ENCODE measurements at regions not wholly inside any gene's neighbourhood (a gene's known extent, or its start where the extent isn't known, plus 50 kb on each side); places are given as distances from the start of the nearest gene placed in this dataset.

GRCh38 chr3:18900994-18901393 is 247.3 kb upstream of the KCNH8 start (continued):
- TF ChIP-seq ZSCAN18 (tag by site-specific recombination; IDR thresholded peaks at IDR 0.05) (no peak), ZNF580 (tag by site-specific recombination; IDR thresholded peaks at IDR 0.05) (no peak), ZNF785 (tag by site-specific recombination; IDR thresholded peaks at IDR 0.05) (no peak), ZBTB1 (tag by site-specific recombination; IDR thresholded peaks at IDR 0.05) (no peak), ZXDB (tag by site-specific recombination; IDR thresholded peaks at IDR 0.05) (no peak), ZNF354C (tag by site-specific recombination; IDR thresholded peaks at IDR 0.05; ENCODE audit: borderline replicate concordance, low read depth) (no peak), ZNF155 (tag by site-specific recombination; IDR thresholded peaks at IDR 0.05) (no peak), ZSCAN30 (tag by site-specific recombination; IDR thresholded peaks at IDR 0.05) (no peak)

- no peaks in the 10 kb centered on the region for H3K4me1 ChIP-seq (ENCODE audit: control insufficient read depth, insufficient read depth, low read length)
- H3K9me3 ChIP-seq (ENCODE audit: control insufficient read depth, insufficient read depth, low read depth, low read length), result no peaks in the 10 kb centered on the region
- H3K27ac ChIP-seq (ENCODE audit: extremely low read depth, low read depth, low read length), result no peak overlapping the region
- ChIA-PET POLR2A (no interaction called here), CTCF (no interaction called here)
- no peaks in the 10 kb centered on the region for H3K36me3 ChIP-seq (ENCODE audit: control insufficient read depth in 2 of 2, insufficient read depth in 1 of 2, low read length in 2 of 2)
- no peak for TF ChIP-seq ZNF501 (tag by site-specific recombination; IDR thresholded peaks at IDR 0.05)
- no peak for TF ChIP-seq ZNF660 (tag by site-specific recombination; IDR thresholded peaks at IDR 0.05)
- TF ChIP-seq ZNF623 (tag by site-specific recombination; IDR thresholded peaks at IDR 0.05), result no peak
- no peak for TF ChIP-seq ZNF639 (tag by site-specific recombination; IDR thresholded peaks at IDR 0.05)
- TF ChIP-seq ZNF121 (tag by site-specific recombination; IDR thresholded peaks at IDR 0.05), result no peak
- no peak for TF ChIP-seq ZNF677 (tag by site-specific recombination; IDR thresholded peaks at IDR 0.05)
- TF ChIP-seq ZBTB11 (tag by site-specific recombination; conservative IDR thresholded peaks at IDR 0.05; ENCODE audit: low read depth), result no peak
- no peak for TF ChIP-seq ZNF654 (tag by site-specific recombination; IDR thresholded peaks at IDR 0.05; ENCODE audit: low read depth)
- no peak for TF ChIP-seq ZNF132 (tag by site-specific recombination; IDR thresholded peaks at IDR 0.05; ENCODE audit: borderline replicate concordance)
- no peak overlapping the region for H3K4me3 ChIP-seq (ENCODE audit: low read depth, low read length)
Measured at GRCh38 chr3:18898911-18899310, 249.4 kb upstream of the KCNH8 start.

GRCh38 chr3:18892756-18893155 is 255.6 kb upstream of the KCNH8 start:
- CTCF ChIA-PET, result no interaction called here
- Histone ChIP-seq H3K27ac (ENCODE audit: extremely low read depth, low read depth, low read length) (no peak overlapping the region), H3K36me3 (ENCODE audit: control insufficient read depth in 2 of 2, insufficient read depth in 1 of 2, low read length in 2 of 2) (no peaks in the 10 kb centered on the region), H3K4me3 (ENCODE audit: low read depth, low read length) (no peak overlapping the region), H3K4me1 (ENCODE audit: control insufficient read depth, insufficient read depth, low read length) (no peaks in the 10 kb centered on the region), H3K9me3 (ENCODE audit: control insufficient read depth, insufficient read depth, low read depth, low read length) (no peaks in the 10 kb centered on the region)
- no peak for TF ChIP-seq ZFP3 (tag by site-specific recombination; IDR thresholded peaks at IDR 0.05; ENCODE audit: low read depth)
- no peak for TF ChIP-seq ZNF629 (tag by site-specific recombination; IDR thresholded peaks at IDR 0.05)
- TF ChIP-seq ZNF398 (tag by site-specific recombination; IDR thresholded peaks at IDR 0.05), result no peak
- TF ChIP-seq ZNF548 (tag by site-specific recombination; IDR thresholded peaks at IDR 0.05), result no peak
- TF ChIP-seq EGR2 (tag by site-specific recombination; IDR thresholded peaks at IDR 0.05; ENCODE audit: low read depth), result no peak
- POLR2A ChIA-PET, result no interaction called here

Data from HEK293 (cell line).